ENCODE measurements at regions not wholly inside any gene's neighbourhood (a gene's known extent, or its start where the extent isn't known, plus 50 kb on each side); places are given as distances from the start of the nearest gene placed in this dataset.

- Histone ChIP-seq H4K20me1 (ENCODE audit: insufficient read depth) (no peaks in the 10 kb centered on the region), H3K4me1 (ENCODE audit: control insufficient read depth in 1 of 2, insufficient read depth in 2 of 2, low read length in 2 of 2) (peaks cover 0 to 6% of the 10 kb centered on the region in 2 experiments; a peak in 1 of 4 replicates), H3K27me3 (ENCODE audit: insufficient read depth, low read length) (no peaks in the 10 kb centered on the region), H3K9me3 (ENCODE audit: control insufficient read depth in 1 of 2, insufficient read depth in 1 of 2, low read depth in 1 of 2, low read length in 2 of 2) (no peaks in the 10 kb centered on the region), H3K9ac (ENCODE audit: low read length) (no peak overlapping the region), H3K4me3 (replicated peaks in 1 of 2; ENCODE audit: low read depth in 1 of 2, low read length in 2 of 2) (no peak overlapping the region), H3K36me3 (ENCODE audit: control insufficient read depth in 1 of 2, insufficient read depth in 2 of 2, low read length in 2 of 2) (no peaks in the 10 kb centered on the region), H3K27ac (ENCODE audit: low read depth, low read length) (no peak overlapping the region), H3K79me2 (ENCODE audit: insufficient read depth, low read length) (no peaks in the 10 kb centered on the region), H3K9me2 (ENCODE audit: insufficient read depth) (no peaks in the 10 kb centered on the region), H3K4me2 (ENCODE audit: low read length) (no peak overlapping the region), H2AFZ (ENCODE audit: low read depth, low read length, poor library complexity, severe bottlenecking) (no peak overlapping the region)
- ChIA-PET RAD21 (ENCODE audit: low non-redundant PET in 1 of 2, low total read pairs in 2 of 2, uncharacterized antibody in 2 of 2, unreplicated experiment in 2 of 2) (no interaction called here), CTCF (no interaction called here), POLR2A (no interaction called here)
- ATAC-seq (no peak), DNase-seq (ENCODE audit: low read depth, low spot score) (no peak)
- TF ChIP-seq EZH2phosphoT487 (IDR thresholded peaks at IDR 0.05; ENCODE audit: borderline replicate concordance), result no peak
- no peak for TF ChIP-seq JUND (IDR thresholded peaks at IDR 0.05)
- TF ChIP-seq RAD21 (IDR thresholded peaks at IDR 0.05; ENCODE audit: low read depth), result no peak
- no peak for TF ChIP-seq ZNF274 (IDR thresholded peaks at IDR 0.05; ENCODE audit: low read depth, low read length)
- no peak for TF ChIP-seq ZFX (IDR thresholded peaks at IDR 0.05)
- TF ChIP-seq ZBTB33 (IDR thresholded peaks at IDR 0.05; ENCODE audit: extremely low read depth, insufficient replicate concordance, low read length), result no peak
- TF ChIP-seq ATF3 (IDR thresholded peaks at IDR 0.05), result no peak
- no peak for TF ChIP-seq EZH2 (IDR thresholded peaks at IDR 0.05)
- no peak for TF ChIP-seq FOSL1 (IDR thresholded peaks at IDR 0.05; ENCODE audit: low read depth)
- no peak for TF ChIP-seq YY1 (IDR thresholded peaks at IDR 0.05; ENCODE audit: extremely low read depth, insufficient replicate concordance, low read depth, low read length)
- no peak for TF ChIP-seq CEBPB (IDR thresholded peaks at IDR 0.05; ENCODE audit: low read depth)
- no peak for TF ChIP-seq EGR1 (IDR thresholded peaks at IDR 0.05; ENCODE audit: low read depth)
- TF ChIP-seq ELF1 (IDR thresholded peaks at IDR 0.05; ENCODE audit: borderline replicate concordance, low read depth), result no peak
- no peak for TF ChIP-seq POLR2A (IDR thresholded peaks at IDR 0.05; ENCODE audit: borderline replicate concordance, extremely low read depth, insufficient read depth, insufficient read length)
- TF ChIP-seq CBX3 (IDR thresholded peaks at IDR 0.05; ENCODE audit: low read depth), result no peak
- no peak for TF ChIP-seq CTCF (IDR thresholded peaks at IDR 0.05 in 2 of 3, conservative IDR thresholded peaks at IDR 0.05 in 1 of 3; ENCODE audit: borderline replicate concordance in 1 of 3, insufficient read depth in 1 of 3, low read depth in 2 of 3, low read length in 2 of 3)
- TF ChIP-seq POLR2AphosphoS5 (IDR thresholded peaks at IDR 0.05; ENCODE audit: low read depth, low read length), result no peak
- intact Hi-C loops (cut with micrococcal nuclease), result loop anchor here (10.0 kb wide), 1 partner anchor 1219 kb away; no protein-coding TSS in a partner anchor
- no TSS peak for BruUV-seq (replicated peaks)
Observed at GRCh38 chr5:68463606-68464005, 248.1 kb downstream of the PIK3R1 start.

All from HCT116 (cell line).